NCI-H2171 treated with DMSO at 0.1 percent for 48 hours (cell line): ENCODE measurements at regions not wholly inside any gene's neighbourhood (a gene's known extent, or its start where the extent isn't known, plus 50 kb on each side); places are given as distances from the start of the nearest gene placed in this dataset.
A peak's percentile ranks its signal among the peaks of the same experiment; 100 is the strongest.
"Not testable (repeated sequence)": the region's sequence is repeated elsewhere in the genome, so short reads cannot be mapped to it uniquely, and the experiment has no call there.

Experiments used
- DNase-seq: peaks from one replicate; lab custom pipeline; 2025; lab: John Stamatoyannopoulos, UW

DNA sequence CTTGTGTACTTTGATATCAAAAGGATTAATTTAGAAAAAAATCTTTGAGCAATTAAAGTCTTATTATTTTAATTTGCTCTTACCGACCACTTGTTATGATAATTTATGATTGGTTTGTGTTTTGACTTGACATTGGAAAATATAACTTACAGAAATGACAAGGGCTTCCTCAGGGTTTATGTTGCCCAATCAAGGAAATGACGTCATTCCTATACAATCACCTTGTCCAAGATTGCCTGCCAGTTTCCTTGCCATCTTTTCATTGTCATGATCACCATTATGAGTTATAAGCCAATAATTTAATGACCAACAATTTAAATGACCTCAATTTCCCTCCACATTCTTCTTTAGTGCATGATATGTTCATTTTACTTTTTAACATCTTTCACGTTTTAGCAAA is 351.8 kb upstream of the TMEFF2 start:
- DNase-seq: no peak

DNA sequence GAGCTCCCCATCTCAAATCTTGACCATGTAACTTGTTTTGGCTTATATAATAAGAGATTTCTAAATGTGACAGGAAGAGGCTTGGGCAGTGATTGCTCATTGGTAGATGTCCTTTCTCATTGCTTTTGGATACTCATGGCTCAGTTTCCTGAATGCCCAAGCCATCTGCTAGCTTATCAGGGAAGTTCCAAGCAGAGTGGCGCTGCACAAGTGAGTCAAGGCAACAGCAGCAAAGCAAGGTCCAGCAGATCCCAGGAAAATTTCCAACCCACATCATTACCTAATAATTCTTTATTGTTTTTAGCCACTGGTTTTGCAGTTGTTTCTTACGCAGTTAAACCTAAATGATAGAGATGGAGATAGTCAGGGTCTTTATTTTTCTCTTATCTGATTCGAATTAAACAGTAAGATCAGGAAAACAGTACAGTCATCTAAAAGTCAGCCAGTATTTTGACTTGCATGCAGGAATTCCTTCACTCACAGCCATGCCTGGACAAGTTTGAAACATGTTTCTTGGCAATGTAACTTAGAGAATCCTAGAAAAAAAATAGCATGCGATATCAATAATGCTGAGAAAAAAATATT is 349.7 kb upstream of the TMEFF2 start:
- DNase-seq: no peak

DNA sequence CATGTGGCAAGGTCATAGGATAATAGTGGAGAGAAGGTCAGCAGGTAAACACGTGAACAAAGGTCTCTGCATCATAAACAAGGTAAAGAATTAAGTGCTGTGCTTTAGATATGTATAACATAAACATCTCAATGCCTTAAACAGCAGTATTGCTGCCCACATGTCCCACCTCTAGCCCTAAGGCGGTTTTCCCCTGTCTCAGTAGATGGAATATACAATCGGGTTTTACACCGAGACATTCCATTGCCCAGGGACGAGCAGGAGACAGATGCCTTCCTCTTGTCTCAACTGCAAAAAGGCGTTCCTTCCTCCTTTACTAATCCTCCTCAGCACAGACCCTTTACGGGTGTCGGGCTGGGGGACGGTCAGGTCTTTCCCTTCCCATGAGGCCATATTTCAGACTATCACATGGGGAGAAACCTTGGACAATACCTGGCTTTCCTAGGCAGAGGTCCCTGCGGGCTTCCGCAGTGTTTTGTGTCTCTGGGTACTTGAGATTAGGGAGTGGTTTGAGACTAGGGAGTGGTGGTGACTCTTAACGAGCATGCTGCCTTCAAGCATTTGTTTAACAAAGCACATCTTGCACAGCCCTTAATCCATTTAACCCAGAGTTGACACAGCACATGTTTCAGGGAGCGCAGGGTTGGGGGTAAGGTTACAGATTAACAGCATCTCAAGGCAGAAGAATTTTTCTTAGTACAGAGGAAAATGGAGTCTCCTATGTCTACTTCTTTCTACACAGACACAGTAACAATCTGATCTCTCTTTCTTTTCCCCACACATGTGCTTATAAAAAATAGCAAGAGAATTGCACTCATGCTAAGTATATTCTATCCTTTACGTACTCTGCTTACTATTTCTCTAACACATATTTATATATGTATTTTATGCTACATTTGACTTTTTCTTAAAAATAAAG is 347.7 kb upstream of the TMEFF2 start:
- DNase-seq: peak; percentile 4

DNA sequence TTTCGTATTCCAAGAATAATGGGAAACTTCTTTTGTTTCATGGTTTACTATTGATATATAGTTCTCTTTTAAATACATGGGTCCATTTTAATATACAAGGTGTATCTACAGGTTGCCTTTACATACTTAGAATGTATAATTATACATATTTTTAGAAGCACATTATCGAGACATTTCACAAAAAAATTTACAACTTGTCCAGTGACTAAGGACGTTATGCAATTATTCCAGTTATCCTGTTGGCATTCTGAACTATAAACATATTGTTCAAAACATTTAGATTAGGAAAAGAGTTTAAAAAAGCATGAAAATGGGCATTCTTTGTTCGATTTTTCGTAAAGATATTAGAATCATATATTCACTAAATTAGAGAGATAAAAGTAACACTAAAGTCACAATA is 344.6 kb upstream of the TMEFF2 start:
- no peak for DNase-seq

DNA sequence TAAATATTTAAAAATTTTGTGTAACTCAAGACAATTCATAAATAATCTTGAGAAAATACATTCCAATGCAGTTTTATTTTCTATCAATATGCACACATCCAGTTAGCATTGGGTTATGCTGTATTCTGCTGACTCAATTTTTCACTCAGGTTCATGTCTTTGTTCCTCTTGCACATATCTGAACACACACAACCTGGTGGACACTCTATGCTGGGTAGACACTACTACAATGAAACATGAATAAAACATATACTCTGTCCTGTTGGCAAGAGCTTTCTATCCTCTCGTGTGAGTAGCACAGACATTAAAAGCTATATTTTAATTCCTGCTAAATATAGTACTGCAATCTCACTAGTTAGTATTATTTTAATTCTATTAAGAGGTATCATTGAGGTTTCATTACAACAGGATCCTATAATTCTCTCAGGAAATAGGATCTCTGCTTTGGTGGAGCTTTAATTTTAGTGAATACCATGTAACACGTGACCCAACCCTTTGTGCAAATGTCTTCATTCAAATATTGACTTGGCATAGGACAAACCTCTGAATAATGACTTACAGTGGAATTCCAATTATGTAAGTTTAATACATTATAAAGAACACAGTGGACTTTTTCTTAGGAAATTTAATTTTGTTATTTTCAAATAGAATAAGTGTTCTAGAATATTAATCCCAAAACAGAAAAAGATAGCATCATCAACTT is 342.3 kb upstream of the TMEFF2 start:
- no peak for DNase-seq

DNA sequence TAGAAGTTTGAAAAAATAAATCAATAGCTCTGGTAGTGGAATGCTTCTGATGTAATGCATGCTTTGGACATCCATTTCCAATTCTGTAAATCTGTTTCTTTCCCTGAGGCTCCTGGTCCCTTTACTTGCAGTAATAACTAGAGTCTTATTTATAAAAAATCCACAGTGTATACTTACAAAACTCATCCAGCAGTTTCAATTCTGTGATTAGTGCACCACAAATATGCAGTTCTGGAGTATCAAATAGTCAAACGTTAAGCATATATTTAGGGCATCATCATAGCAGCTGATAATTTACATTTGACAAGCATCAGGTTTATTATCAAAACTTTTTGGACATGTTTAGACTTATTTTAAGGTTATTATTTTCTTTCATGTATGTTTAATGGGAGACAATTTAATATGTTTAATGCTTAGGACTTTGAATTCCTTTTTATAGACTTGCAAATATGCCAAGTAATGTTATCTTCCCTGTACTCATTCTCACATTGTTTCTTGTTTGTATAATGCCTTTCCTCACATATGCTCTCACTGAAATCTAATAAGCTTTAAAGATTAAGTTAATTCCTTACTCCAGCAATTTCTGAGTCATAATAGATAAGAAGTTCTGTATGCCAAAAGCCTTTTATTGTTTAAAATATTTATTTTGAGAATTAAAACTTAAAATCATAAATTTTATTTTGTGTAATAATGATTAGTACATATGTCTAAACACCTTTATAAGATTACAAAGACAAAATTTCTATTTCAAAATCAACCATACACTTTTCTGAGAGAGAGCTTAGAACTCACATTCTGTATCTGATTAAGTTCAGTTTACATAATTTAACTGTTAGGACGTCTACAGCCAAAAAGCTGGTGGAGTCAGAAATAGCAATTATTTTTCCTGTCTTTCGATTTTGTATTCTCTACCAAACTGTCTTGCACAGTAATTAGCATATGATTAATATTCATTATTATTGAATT is 341.5 kb upstream of the TMEFF2 start:
- DNase-seq: no peak

DNA sequence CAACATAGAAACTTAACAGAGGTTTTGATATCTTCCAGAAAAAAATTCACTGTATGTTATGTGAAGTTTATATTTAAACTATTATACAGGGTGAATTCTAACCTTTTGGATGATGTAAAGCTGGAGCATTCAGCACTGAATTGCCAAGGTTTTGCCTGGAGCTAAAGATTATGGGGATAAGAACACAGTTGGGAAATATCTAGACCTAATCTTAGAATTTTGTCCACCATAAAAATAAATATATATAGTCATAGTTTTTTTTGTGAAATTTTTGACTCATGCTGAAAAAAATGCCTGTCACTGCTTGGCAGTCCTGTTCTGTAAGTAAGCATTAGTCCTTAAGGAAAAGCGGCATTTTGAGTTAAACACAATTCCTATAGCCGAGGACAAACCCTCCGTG is 339.3 kb upstream of the TMEFF2 start:
- no peak for DNase-seq

DNA sequence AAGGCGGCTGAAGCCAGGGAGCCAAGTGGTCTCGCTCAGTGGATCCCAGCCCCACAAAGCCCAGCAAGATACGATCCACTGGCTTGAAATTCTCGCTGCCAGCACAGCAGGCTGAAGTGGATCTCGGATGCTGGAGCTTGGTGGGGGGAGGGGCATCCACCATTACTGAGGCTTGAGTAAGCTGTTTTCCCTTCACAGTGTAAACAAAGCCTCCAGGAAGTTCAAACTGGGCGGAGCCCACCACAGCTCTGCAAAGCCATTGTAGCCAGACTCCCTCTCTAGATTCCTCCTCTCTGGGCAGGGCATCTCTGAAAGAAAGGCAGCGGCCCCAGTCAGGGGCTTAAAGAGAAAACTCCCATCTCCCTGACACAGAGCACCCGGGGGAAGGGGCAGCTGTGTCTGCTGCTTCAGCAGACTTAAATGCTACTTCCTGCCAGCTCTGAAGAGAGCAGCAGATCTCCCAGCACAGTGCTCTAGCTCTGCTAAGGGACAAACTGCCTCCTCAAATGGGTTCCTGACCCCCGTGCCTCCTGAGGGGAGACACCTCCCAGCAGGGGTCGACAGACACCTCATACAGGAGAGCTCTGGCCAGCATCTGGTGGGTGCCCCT is 330.0 kb upstream of the TMEFF2 start:
- not testable (repeated sequence) for DNase-seq

DNA sequence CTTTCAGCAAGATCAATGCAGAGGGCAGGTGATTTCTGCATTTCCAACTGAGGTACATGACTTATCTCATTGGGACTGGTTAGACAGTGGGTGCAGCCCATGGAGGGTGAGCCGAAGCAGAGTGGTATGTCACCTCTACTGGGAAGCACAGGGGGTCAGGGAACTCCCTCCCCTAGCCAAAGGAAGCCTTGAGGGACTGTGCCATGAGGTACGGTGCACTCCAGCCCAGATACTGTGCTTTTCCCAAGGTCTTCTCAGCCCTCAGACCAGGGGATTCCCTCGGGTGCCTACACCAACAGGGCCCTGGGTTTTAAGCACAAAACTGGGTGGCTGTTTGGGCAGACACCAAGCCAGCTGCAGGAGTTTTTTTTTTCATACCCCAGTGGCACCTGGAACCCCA is 329.5 kb upstream of the TMEFF2 start:
- DNase-seq: not testable (repeated sequence)

DNA sequence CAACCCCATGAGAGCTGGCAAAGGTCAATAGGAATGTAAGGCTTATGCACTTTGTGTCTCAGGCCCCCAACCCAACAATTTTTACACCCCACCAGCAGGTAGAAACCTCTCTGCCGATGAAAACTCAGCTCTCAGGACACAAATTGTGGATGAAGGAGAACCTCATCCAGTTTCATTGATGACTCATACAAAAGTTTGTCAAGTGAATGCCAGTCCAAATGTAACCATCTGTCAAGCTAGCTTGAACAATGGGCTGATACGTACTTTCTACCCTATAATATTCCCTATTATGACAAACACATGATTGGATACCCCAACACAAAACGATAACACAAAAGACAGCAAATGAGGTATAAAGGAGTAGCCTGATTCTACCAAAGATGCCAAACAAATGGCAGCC is 321.2 kb upstream of the TMEFF2 start:
- DNase-seq: no peak

DNA sequence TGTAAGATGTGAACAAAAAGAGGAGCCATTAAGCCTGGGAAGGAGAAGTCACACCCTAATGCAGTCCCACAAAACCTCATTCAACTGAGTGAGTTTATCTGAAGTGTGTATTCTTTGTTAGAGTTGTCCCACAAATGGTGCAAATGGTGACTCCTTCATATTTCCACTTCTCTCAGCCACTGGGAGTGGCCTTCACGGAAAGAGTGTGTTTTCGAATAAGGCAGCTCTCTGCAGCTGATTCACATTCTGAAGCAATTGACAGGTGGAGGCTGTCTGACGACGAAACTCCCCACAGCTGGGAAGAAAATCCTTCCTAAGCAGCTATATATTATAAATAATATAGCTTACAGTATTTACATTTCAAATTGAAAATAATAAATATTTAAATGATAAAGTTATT is 318.8 kb upstream of the TMEFF2 start:
- no peak for DNase-seq

DNA sequence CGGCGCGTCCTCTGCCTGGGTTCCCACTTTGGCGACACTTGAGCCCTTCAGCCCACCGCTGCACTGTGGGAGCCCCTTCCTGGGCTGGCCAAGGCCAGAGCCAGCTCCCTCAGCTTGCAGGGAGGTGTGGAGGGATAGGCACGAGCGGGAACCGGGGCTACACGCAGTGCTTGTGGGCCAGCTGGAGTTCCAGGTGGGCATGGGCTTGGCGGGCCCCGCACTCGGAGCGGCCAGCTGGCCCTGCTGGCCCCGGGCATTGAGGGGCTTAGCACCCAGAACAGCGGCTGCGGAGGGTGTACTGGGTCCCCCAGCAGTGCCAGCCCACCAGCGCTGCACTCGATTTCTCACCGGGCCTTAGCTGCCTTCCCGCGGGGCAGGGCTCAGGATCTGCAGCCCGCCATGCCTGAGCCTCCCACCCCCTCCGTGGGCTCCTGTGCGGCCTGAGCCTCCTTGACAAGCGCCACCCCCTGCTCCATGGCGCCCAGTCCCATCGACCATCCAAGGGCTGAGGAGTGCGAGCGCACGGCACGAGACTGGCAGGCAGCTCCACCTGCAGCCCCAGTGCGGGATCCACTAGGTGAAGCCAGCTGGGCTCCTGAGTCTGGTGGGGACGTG is 313.2 kb upstream of the TMEFF2 start:
- not testable (repeated sequence) for DNase-seq

DNA sequence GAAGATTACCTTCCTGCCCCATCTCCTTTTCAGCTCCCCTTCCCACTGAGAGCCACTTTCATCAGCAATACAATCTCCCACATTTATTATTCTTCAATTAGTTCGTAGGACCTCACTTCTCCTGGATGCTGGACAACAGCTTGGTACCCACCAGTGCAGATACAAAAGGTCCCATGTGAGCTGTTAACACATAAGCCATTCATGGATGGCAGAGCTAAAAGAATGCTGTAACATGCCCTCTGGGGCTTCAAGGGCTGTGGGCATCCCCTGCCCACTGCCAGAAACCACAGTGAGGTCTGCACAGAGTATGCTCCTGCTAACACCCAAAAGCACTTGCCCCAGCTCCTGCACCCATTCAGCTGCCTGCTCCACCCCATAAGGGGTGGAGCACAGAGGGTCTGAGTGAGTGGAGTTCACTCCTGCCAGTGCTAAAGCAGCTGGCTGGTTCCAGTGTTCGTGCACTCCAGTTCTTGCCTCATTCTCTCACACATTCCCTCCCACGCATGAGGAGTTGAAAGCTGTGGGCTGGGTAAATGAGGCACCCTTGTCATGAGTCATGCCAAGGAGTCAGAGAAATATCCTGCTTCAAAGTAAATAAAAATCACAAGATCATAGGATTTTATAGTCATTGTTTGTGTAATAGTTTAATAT is 305.9 kb upstream of the TMEFF2 start:
- DNase-seq: no peak

DNA sequence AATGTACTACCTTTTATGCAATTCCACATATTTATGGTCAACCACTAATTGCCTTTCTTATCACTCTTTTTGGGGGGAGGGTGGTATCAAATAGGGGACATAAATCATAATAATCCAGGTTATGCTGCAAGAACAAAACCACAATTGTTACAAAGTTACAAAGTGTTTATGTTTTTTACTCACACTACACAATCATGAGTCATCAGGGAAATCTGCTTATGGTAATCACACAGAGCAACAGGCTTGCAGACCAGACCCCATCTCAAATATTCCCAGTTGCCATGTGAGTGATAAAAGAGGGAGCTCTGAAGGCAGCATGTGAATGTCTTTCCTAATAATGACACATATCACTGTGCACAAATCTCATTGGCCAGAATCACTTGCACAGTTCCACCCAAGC is 304.7 kb upstream of the TMEFF2 start:
- no peak for DNase-seq

DNA sequence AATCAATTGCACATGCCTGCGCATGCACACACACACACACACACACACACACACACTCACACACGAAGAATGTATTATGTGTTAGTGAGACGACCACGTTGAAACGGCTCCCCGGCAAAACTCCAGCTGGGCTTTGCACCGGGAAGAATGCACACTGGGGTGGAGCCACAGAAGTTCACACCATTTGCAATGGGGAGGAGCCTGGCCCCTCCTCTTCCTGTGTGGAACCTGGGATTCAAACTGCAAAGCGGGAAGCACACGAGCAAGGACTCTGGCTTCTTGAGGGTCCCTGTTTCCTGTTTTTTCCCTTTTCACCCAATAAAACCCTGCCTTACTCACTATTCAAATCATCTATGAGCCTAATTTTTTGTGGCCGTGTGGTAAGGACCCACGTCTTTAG is 304.0 kb upstream of the TMEFF2 start:
- DNase-seq: no peak

DNA sequence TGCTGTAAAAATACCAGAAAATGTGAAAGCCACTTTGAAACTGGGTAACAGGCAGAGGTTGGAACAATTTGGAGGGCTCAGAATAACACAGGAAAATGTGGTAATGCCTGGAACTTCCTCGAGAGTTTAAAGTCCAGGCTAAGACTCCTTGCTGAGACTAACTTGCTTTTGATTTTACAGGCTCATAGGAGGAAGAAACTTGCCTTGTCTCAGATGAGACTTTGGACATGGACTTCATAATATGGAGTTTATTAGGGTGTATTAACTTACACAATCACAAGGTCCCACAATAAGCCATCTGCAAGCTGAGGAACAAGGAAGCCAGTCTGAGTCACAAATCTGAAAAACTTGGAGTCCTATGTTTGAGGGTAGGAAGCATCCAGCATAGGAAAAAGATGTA is 293.4 kb upstream of the TMEFF2 start:
- DNase-seq: not testable (repeated sequence)

DNA sequence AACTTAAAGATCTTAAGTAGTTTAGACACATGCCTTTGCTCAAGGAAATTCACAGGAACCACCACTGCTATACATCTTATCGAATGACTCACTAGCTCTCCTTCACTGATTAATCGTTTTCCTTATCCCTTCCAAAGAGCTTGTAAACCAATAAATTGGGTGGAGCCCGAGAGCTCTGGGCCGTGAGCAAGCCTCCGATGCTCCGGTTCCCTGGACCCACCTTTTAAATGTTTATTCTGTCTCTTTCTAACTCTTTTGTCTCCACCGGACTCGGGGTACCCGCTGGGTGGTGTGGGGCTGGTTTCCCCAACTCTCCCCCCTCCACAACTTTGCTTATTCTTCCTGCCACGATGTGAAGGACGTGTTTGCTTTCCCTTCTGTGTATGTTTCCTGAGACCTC is 292.9 kb upstream of the TMEFF2 start:
- no peak for DNase-seq

DNA sequence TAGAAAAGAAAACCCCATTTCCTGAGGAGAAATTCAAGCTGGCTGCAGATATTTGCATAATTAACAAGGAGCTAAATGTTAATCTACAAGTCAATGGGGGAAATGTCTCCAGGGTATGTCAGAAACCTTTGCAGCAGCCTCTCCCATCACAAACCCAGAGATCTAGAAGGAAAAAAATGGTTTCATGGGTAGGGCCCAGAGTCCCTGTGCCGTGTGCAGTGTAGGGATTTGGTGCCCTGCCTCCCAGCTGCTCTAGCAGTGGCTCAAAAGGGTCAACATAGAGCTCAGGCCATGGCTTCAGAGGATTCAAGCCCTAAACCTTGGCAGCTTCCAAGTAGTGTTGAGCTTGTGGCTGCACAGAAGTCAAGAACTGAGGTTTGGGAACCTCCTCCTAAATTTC is 290.2 kb upstream of the TMEFF2 start:
- no peak for DNase-seq

DNA sequence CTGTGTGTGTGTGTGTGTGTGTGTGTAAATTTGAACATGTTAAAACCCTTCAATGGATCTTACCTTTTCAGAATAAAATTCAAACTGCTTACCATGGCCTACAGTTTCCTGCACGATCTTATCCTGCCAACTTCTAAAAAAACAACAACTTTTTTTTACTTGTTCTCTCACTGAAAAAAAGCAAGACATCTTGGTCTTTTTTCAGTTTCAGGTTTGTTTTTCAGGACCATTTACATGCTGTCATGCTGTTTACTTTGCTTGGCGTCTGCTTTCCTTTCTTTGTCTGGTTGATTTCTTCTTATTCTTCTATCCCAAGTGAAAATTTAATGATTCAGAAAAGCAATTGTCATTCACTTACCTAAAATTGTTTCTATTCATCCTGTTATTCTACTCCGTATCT is 286.3 kb upstream of the TMEFF2 start:
- no peak for DNase-seq

DNA sequence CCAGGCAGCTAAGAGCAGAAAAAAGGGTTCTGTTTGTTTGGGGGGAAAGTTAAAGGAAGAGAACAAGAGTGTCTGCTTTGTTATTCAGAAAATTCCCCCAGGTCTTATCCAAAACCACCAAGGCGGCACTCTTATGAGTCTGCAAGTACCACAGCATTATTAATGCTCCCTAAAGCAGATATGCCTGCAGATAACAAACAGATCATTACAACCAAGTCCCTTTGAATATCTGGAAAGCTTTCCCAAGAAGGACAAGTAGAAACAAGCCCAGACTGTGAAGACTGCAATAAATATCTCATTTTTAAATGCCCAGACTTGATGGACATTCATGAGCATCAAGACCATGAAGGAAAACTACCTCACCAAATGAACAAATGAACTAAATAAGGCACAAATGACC is 278.6 kb upstream of the TMEFF2 start:
- no peak for DNase-seq

DNA sequence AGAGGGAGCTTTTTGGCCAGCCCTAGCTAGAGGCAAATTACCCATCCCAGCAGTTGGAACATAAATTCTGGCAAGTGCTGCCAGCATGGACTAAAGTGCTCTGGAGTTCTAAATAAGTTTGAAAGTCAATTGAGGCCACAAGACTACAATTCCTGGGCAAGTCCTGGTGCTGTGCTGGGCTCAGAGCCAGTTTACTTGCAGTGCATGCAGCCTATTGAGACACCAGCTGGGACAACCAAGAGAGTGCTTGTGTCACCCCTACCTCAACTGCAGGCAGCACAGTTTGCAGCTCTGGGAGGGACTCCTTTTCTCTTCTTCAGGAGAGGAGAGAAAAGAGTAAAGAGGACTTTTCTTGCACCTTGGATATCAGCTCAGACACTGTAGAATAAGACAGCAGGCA is 277.2 kb upstream of the TMEFF2 start:
- no peak for DNase-seq
